Mucosa of descending colon (tissue), 3 donors: ENCODE measurements at regions not wholly inside any gene's neighbourhood (a gene's known extent, or its start where the extent isn't known, plus 50 kb on each side); places are given as distances from the start of the nearest gene placed in this dataset.

Source experiments
- ATAC-seq: fragments of 200-7000 bp; cut with Tn5 transposase; one replicate; pipeline ENCODE4 v1.9.1; 2020; ENCODE audit warnings: mild to moderate bottlenecking, moderate library complexity
- DNase-seq, 3 donors: peaks; one replicate each; pipeline ENCODE4 v3.0.0-alpha.2; 2020
- H3K36me3 ChIP-seq: fragments of 200-600 bp; one replicate; pipeline ENCODE4 v1.8.0; 2021; ENCODE audit warnings: low read depth, mild to moderate bottlenecking
- H3K4me1 ChIP-seq: fragments of 200-600 bp; one replicate; pipeline ENCODE4 v1.8.0; 2021; ENCODE audit warnings: low read depth, mild to moderate bottlenecking
- H3K4me3 ChIP-seq: fragments of 200-600 bp; one replicate; pipeline ENCODE4 v1.8.0; 2021; ENCODE audit warnings: mild to moderate bottlenecking
- H3K9me3 ChIP-seq: fragments of 200-600 bp; one replicate; pipeline ENCODE4 v1.8.0; 2021; ENCODE audit warnings: mild to moderate bottlenecking
- intact Hi-C, 2 donors: fragments of 100-400 bp; cut with DNase I in 1 of 2; cut with micrococcal nuclease in 1 of 2; formaldehyde crosslinking; loops; one replicate each; pipeline versions ENCODE4 v1.11.0 to v1.11.1; 2022; cut with DNase I, micrococcal nuclease
- TF ChIP-seq, protein P1 (sequence below): fragments of 200-600 bp; IDR thresholded peaks from one replicate; pipeline ENCODE4 v1.8.0; 2022; ENCODE audit warnings: antibody characterized with exemption, mild to moderate bottlenecking
- donor health status: DM: no; HTN: no; CAD: no; lungs with moderate emphysema.
- donor health status: DM: no; HTN: no; CAD: no.
- donor health status: DM: no; HTN: yes; CAD: no.

DNA sequence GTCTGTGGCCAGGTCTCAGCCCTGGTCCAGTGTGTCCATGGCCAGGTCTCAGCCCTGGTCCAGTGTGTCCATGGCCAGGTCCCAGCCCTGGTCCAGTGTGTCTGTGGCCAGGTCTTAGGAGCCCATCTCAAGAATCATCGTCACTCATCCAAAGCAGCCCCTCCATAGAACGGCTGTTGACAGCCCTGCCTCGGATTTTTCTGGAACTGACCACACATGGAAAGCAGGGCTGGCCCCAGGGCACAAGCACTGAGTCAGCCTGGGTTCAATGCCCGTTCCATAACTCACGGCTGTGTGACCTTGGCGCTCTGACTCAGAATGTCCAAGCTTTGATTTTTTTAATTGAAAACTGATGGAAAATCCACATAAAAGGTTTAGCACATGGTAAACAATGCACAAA is 59.9 kb upstream of the SNTG2 start:
- no peaks in the 10 kb centered on the region for H3K9me3 ChIP-seq
- no peak overlapping the region for H3K4me3 ChIP-seq
- ATAC-seq, result no peak
- no peak for DNase-seq
- TF ChIP-seq, protein P1, sequence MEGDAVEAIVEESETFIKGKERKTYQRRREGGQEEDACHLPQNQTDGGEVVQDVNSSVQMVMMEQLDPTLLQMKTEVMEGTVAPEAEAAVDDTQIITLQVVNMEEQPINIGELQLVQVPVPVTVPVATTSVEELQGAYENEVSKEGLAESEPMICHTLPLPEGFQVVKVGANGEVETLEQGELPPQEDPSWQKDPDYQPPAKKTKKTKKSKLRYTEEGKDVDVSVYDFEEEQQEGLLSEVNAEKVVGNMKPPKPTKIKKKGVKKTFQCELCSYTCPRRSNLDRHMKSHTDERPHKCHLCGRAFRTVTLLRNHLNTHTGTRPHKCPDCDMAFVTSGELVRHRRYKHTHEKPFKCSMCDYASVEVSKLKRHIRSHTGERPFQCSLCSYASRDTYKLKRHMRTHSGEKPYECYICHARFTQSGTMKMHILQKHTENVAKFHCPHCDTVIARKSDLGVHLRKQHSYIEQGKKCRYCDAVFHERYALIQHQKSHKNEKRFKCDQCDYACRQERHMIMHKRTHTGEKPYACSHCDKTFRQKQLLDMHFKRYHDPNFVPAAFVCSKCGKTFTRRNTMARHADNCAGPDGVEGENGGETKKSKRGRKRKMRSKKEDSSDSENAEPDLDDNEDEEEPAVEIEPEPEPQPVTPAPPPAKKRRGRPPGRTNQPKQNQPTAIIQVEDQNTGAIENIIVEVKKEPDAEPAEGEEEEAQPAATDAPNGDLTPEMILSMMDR, result no peak
- no peaks in the 10 kb centered on the region for H3K36me3 ChIP-seq
- H3K4me1 ChIP-seq, result peaks cover 2% of the 10 kb centered on the region
- intact Hi-C loops, result no loop called here

DNA sequence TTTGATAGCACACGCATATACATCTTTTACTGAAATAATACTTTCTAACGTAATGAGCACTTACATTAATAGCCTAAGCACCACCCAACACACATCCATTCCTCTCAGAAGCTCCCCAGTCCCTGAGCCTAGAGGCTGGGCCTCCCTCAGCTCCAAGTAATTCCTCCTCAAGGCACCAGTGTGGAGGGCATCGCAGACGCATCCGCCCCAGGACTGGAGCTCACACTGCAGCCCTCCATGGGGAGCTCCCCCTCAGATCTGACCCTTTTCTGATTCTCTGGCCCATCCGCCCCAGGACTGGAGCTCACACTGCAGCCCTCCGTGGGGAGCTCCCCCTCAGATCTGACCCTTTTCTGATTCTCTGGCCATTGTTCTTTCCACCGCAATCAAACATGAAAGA is 60.4 kb upstream of the SNTG2 start:
- TF ChIP-seq, protein P1, result no peak
- DNase-seq, result no peak
- Histone ChIP-seq H3K9me3 (no peaks in the 10 kb centered on the region), H3K36me3 (no peaks in the 10 kb centered on the region), H3K4me3 (no peak overlapping the region), H3K4me1 (peaks cover 2% of the 10 kb centered on the region)
- no peak for ATAC-seq
- intact Hi-C loops, result no loop called here

DNA sequence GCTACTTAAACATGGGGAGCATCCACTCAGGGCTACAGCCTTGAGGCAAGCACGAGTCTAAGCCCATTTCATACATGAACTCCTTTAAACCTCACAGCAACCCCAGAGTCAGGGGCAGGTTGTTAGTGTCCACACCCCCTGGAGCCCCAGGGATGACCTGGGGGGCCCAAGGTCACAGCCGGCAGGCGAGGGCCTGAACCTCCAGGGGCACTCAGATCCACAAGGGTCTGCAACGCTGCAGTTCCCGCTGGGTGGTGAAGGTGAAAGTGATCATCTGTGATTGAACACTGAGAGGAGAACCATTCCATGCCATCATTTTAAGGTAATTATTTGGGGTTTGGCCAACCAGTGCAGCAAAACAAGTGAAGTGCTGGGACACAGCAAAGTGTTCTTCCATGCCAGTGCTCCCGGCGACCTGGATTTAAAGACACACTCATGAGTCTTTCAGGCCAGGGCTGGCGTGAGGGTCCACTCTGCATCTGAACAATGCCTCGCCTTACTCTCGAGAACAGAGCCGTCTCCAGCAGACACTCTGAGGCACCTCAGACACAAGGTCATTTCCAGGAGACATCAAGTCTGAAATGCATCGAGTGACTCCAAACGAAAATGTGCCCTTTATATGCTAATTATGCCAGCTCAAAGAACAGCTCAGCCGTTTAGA is 61.6 kb upstream of the SNTG2 start:
- DNase-seq (no peak), ATAC-seq (no peak)
- intact Hi-C loops, result no loop called here

DNA sequence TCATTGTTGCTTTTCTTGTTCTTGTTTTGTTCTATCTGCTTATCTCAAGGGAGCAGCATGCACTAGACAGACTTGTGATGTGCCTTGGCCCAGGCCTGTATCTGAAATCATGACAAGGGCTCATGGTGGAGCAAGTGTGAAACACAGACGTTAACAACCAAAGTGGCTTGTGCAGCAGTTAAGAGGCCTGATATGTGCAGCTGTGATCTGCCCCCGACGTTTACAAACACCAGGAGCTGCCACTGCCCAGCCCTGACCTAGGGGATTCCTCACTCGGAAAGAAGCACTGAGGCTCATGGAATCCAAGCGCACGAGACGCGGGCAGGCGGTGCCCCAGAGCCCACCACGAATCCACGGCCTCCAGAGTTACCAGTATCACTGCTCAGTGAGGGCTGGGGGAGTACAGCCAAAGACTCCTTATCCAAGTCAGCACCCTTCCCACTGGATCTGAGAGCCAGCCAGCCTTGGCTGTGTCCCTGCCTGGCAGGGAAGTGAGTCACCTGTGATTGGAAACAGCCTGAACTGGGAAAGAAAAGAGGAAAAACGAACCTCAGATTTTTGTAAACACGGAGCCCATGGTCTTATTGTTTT is 62.3 kb upstream of the SNTG2 start:
- Histone ChIP-seq H3K4me1 (peaks cover 7% of the 10 kb centered on the region), H3K36me3 (no peaks in the 10 kb centered on the region), H3K9me3 (no peaks in the 10 kb centered on the region), H3K4me3 (no peak overlapping the region)
- intact Hi-C loops, result no loop called here
- no peak for DNase-seq
- ATAC-seq, result no peak
- TF ChIP-seq, protein P1, result no peak

More for the DNA sequence above, 61.6 kb upstream of the SNTG2 start:
- TF ChIP-seq, protein P1, result no peak
- Histone ChIP-seq H3K9me3 (no peaks in the 10 kb centered on the region), H3K4me1 (peaks cover 3% of the 10 kb centered on the region), H3K4me3 (no peak overlapping the region), H3K36me3 (no peaks in the 10 kb centered on the region)

DNA sequence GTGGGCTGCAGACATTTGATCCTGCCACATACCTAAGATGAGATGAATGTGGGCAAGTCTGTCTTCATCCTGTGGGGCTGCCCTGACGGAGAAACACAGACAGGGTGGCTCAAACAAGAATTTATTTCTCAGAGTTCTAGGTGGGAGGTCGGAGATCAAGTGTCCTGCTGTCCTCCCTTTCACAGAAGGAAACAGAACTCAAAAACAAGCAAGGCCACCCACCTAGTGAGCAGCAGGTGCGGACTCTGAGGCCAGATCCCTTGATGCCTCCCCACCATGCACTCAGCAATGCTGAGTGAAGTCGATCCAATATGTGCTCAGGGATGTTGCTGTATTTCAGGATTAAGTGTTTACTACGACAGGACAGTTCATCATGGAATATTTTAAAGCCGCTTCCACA is 63.0 kb upstream of the SNTG2 start:
- no peaks in the 10 kb centered on the region for H3K36me3 ChIP-seq
- H3K4me1 ChIP-seq, result peaks cover 7% of the 10 kb centered on the region
- intact Hi-C loops, result no loop called here
- DNase-seq, result no peak
- no peak overlapping the region for H3K4me3 ChIP-seq
- TF ChIP-seq, protein P1, result no peak
- ATAC-seq, result no peak
- no peaks in the 10 kb centered on the region for H3K9me3 ChIP-seq
